RPMI8226 (cell line): ENCODE measurements at regions not wholly inside any gene's neighbourhood (a gene's known extent, or its start where the extent isn't known, plus 50 kb on each side); places are given as distances from the start of the nearest gene placed in this dataset.
"Not testable (repeated sequence)": the region's sequence is repeated elsewhere in the genome, so short reads cannot be mapped to it uniquely, and the experiment has no call there.

Experiments
- DNase-seq: peaks from one replicate; pipeline ENCODE4 v3.0.0-alpha.2; 2015

DNA sequence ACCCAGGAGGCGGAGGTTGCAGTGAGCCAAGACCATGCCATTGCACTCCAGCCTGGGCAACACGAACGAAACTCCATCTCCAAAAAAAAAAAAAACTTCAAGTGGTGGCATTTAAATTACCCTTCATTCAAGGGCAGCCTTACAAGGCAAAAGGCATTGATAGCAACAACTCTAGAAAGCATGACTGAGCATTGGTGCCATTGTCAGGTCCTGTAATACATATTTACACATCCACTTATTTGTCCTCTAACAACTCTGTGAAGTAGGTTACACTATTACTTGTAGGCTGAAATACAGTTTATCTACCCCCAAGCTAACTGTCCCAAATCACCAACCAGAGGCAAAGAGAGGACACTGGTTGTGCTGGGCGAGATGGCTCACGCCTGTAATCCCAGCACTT, 52.7 kb upstream of the LARP1 start:
- DNase-seq, result no peak

DNA sequence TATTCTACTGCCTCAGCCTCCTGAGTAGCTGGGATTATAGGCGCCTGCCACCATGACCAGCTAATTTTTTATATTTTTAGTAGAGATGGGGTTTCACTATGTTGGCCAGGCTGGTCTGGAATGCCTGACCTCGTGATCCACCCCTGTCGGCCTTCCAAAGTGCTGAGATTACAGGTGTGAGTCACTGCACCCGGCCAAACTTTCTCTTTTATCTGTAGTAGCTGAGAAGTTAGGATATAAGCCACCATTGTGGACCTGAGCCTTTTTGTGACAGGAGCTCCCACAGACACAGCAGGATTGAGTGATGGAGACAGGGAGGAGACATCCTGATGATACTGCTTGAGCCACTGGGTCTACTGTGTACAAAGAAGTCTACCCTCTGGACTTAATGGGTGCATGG, 53.5 kb upstream of the LARP1 start:
- DNase-seq, result not testable (repeated sequence)

DNA sequence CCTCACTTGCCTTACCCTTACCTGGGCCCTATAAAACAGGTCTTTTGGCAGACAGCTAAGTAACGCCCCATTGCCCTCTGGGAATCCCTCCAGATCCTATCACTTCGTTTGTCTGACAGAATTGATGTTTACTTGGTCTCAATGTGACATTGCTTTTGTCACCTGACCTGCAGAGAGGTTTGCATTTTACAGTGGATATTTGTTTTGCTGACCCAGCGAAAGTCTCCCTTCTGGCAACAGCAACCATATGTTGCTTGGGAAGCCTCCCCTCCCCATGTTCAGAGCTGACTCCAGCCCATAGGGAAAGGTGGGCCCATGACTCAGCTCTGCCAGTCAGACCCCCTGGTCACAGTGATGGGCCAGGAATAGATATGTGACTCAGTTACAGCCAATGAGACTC, 54.0 kb upstream of the LARP1 start:
- peak; percentile 40 for DNase-seq

DNA sequence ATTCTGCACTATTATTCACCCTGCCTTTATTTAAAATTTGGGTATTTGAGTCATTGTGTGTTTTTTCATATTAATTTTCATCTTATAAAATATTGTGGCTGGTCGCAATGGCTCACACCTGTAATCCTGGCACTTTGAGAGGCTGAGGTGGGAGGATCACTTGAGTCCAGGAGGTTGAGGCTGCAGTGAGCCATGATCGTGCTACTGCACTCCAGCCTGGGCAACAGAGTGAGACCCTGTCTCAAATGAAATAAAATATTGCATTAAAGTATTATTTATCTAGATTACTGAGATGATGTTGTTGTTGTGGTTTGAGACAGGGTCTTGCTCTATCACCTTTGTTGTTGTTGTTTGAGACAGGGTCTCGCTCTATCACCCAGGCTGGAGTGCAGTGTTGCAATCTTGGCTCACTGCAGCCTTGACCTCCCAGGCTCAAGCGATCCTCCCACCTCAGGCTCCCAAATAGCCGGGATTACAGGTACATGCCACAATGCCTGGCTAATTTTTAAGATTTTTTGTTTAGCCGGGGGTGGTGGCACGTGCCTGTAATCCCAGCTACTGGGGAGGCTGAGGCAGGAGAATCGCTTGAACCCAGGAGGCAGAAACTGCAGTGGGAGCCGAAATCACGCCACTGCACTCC, 54.8 kb upstream of the LARP1 start:
- not testable (repeated sequence) for DNase-seq

DNA sequence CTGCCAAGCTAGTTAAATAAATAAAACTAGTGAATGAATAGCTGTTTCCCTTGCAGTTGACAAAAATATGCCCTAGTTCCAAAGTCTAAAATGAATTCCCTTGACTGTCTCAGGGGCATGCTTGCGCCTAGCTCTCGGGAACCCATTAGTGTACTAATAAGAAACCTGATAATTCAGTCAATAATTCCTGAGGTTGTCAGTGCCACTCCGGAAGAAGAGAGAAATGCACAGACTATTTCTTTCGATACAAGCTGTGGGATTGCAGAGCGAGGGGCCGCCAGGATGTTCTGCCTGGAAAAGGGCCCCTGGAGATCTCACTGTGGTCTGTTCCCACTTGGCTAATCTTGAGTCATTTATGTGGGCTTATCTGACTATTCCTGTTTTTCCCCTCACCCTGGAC, 56.4 kb upstream of the LARP1 start:
- DNase-seq, result no peak

DNA sequence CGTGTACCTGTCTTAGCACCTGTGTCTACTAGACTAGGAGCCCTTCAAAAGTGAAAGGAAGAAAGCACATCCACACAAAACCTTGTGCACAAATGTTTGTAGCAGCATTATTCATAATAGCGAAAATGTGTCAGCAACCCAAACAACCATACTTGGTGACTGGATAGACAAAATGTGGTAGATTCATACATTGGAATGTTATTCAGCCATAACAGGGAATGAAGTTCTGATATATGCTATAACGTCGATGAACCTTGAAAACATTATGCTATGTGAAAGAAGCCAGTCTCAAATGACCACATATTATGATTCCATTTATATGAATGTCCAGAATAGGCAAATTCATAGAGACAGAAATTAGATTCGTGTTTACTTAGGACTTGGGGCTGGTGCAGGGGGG, 57.8 kb upstream of the LARP1 start:
- no peak for DNase-seq

DNA sequence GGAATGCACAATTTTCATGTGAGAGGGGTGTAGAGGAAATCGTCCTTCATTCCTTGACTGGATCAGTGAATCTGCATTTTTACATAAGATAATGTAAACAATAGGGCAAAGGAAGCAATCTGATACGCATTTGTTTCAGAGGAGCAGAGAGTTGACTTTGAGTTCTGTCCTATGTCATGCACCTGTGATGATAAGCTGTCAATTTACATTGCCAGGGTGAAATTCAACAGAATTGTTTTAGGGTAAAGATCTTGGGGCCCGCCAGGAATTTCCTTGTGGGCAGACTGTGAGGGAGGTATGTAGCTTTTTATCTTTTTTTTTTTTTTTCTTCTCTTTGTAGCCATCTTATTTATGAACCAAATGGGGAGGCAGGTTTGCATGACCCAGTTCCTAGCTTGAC, 58.3 kb upstream of the LARP1 start:
- no peak for DNase-seq

DNA sequence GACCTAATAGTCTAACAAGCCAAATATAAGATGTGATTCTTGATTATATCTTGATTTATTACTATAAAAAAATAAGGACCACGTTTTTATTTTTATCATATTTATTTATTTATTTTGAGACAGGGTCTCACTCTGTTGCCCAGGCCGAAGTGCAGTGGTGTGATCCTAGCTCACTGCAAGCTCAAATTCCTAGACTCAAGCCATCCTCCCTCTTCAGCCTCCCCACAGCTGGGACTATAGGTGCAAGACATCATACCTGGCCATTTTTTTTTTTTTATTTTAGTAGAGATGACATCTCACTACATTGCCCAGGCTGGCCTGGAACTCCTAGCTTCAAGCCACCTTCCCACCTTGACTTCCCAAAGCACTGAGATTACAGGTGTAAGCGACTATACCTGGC, 61.0 kb upstream of the LARP1 start:
- no peak for DNase-seq

DNA sequence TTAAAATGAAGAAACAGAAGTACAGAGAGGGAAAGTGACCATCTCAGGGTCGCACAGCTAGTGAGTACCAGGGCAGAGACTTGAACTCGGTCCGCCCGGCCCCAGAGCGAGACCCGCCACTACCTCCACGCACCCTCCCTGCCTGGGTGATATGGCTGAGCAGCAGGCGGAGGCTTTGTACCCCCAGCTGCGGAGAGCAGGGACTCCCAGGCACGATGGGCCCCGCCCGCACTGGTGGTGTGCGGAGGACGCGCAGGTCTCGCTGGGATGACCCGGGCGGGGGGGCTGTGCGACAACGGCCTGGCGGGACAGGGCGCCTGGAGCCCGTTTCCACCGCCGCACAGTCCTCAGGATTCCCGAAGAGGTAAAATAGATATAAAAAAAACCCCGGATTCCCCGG, 64.7 kb upstream of the LARP1 start:
- DNase-seq, result no peak

DNA sequence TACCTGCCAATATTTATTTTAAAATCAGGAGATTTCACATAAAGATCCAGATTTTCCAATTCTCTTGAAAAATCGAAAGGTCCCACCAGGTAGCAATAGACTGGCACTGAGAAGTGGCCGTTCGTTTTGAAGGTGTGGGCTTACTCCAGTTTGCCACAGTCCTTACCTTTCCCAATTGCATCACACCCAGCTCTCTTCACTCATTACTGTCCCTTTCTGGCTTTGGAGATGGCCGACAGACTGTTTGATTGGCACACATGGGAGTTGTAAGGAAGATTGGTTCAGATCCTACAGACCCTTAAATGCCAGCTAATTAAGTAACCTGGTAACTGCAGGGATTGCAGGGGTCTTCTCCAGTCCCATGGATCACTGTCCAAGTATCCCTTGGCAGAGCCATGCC, 68.7 kb upstream of the LARP1 start:
- DNase-seq, result no peak

DNA sequence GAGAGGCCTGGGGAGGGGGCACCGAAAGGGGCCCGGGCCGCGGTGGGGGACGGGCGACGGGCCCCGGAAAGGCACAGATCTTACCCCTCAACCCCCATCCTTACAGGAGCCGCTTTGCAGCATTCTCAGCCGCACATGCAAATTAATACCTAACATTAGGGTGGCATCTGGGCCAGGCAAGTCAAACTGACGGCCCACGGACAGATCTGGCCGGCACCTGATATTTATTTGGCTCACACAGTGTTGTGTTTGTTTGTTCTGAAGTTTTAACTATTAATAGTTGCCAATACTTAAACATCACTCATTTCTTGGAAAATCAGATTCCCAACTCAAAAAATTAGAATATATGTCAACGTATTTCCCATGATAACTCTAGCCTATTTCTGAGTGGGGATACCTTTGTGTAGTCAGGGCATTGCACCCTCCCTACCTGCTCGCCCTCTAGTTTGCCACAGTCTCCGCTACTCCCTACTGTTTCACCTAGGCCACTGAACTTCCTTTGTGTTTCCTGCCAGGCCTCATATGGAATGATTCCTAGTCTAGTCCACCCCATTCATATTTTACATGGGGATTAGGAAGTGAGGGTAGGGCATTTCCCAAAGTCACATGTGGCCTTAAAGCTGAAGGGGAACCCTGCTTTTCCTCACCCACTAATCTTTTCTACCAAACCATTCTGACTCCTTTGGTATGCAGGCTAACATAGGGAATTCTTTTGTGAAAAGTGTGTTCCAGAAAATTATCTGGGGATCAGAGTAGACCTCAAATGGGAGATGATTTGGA, 71.9 kb upstream of the LARP1 start:
- DNase-seq, result no peak

DNA sequence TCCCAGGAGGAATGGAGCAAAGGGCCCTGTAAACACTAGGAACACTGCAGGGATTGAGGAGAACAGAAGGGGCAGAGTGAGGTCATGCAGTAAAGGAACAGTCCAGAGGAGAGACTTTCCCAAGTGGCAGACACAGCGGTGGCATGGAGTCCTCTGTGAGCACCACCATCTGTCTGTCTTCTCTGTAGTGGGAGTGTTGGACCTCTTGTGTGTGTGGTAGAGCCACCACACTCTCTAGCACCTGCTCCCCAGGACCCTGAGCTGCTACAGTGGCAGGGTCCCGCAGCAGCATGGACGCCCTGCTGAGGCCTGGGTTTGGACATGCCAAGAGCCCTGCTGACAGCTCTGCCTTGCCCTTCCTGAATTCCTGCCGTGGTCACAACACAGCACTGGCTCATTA, 75.7 kb upstream of the LARP1 start:
- no peak for DNase-seq

DNA sequence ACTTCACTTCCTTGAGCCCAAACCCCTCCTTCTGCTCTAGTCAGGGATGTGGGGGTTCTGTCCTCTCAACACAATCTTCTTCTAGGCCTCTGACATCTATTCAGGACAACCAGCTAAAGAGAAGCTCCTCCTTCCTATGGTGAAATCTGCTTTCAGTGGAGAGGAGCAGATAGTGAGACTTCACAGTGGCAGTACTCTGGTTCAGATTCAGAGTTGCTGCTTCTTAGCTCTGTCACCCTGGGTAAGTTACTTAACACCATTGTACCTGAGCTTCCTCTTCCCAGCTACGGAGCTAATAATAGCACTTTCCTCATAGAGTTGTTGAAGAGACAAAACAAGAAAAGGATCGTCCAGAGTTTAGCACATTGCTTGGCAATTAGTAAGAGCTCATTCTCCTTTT, 77.3 kb upstream of the LARP1 start:
- DNase-seq, result no peak

DNA sequence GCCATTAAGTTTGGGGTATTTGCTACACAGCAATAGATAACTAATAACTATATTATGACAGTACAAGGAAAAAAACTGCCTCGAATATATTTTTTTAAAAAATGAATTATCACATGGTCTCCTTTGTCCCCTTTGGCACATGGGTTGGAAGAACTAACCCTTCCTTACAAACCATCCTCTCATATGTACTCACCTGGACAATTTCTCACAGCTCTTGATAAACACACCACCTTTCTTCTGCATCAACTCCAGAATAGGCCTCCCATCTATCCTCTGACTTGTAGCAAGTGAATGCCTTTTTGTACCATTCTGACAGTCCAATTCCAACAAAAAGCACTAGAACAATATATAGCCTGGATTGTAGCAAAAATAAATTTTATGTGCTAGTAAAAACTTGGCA, 78.7 kb upstream of the LARP1 start:
- no peak for DNase-seq

DNA sequence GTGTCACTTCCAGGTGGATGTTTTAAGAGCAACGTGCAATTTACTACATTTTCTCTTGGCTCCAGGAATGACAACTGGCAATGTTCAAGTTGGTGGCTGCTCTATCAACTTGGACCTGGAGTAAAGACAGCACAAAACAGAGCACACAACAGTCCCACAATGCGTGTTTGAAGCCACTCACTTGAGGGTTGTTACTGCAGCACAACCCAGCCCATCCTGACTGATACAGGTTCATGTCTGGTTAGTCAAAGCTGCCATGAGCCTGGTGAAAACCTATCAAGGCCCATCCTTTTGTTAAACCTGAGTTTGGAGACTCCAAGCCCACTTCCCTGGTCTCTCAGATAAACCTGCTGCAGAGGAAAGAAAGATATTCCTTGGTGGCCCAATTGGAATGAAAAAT, 81.1 kb upstream of the LARP1 start:
- DNase-seq, result no peak

DNA sequence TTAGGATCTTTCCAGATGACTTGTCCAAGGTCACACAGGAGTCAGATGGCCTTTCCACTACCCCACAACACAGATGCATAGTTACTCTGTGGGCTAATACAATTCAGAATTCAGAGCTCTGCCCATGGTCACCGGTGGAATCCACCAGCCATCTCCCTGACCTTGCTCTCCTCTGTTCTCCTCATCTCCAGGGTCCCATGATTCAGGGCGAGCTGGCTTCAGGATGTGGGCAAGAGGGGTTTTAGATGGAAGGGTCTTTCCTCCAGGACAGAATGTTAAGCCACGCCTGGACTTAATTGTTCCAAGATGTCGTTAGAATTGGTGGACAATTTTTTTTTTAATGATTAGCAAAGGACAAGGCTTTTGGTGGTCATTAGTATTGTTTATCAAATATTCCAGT, 81.7 kb upstream of the LARP1 start:
- DNase-seq, result no peak

DNA sequence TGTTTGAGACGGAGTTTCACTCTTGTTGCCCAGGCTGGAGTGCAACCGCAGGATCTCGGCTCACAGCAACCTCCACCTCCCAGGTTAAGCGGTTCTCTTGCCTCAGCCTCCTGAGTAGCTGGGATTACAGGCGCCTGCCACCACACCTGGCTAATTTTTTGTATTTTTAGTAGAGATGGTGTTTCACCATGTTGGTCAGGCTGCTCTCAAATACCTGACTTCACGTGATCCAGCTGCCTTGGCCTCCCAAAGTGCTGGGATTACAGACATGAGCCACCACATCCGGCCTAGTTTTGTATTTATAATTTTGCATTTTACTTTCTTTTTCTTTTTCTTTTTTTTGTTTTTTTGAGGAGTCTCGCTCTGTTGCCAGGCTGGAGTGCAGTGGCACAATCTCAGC, 85.3 kb upstream of the LARP1 start:
- DNase-seq, result not testable (repeated sequence)

DNA sequence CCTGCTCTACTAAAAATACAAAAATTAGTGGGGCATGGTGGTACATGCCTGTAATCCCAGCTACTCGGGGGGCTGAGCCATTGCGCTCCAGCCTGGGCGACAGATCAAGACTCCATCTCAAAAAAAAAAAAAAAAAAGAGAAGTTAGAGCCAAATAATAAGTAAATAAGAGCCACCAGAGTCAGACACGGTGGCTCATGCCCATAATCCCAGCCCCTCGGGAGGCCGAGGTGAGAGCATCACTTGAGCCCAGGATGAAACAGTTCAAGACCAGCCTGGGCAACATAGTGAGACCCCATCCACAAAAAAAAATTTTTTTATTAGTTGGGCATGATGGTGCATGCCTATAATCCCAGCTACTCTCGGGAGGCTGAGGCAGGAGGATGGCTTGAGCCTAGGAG, 85.8 kb upstream of the LARP1 start:
- no peak for DNase-seq

DNA sequence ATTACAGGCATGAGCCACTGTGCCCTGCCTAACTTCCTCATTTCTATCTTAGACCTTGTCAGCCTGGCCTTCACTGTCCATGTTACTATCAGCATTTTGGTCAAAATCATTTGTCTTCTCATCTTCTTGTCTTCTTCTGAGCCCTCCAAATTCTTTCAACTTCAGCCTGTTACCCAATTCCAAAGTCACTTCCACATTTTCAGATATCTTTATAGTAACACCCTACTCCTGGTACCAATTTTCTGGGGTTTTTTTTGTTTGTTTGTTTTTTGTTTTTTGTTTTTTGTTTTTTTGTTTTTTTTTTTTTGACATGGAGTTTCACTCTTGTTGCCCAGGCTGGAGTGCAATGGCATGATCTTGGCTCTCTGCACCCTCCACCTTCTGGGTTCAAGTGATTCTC, 90.3 kb upstream of the LARP1 start:
- no peak for DNase-seq

DNA sequence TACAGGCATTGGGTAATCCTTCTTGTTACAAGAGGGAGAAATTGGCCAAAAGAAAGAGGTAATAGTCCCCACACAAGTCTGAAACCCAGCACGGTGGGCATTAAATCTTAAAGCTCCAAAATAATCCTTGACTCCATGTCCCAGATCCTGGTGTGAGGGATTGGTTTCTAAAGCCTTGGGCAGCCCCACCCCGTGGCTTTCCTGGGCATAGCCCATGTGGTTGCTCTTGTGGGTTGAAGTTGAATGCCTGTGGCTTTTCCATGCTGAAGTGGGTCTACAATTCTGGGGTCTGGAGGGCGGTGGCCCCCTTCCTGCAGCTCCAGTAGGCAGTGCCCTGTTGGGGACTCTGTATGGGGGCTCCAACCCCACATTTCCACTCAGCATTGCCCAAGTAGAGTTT, 91.8 kb upstream of the LARP1 start:
- DNase-seq, result no peak

DNA sequence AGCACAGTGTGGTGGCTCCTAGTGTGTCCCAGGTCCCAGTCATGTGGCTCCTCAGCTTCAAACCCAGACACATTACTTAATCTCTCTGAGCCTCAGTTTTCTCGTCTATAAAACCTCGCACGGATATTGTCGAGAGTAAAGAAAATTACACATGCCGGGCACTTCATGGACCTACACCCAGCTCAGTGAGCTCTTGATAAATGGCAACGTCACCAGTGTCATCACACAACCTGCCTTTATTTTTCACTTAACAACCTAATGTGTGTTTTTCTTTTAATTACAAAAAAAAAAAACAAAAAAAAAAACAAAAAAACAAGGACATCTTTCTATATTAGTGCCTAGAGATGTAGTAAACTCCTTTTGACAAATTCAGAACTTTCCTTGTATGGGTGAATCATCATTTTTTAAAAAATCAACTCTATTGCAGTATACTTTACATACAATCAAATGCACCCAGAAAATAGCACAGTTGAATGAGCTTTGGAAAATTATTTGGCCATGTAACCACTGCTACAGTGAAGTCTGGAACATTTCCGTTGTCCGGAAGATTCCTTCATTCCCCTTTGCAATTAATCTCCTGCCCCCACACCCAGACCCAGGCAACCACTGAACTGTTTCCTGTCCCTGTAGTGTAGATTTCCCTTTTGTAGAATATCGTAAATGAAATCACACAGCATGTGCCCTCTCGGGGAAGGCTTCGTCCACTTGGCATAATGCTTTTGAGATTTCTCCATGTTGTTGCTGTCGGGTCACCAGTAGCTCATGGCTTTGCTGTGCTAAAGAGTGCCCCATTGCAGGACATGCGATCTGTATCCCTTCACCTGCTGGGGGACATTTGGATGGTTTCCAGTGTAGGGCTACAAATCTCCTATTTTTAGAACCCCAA, 100.4 kb upstream of the LARP1 start:
- DNase-seq, result no peak

DNA sequence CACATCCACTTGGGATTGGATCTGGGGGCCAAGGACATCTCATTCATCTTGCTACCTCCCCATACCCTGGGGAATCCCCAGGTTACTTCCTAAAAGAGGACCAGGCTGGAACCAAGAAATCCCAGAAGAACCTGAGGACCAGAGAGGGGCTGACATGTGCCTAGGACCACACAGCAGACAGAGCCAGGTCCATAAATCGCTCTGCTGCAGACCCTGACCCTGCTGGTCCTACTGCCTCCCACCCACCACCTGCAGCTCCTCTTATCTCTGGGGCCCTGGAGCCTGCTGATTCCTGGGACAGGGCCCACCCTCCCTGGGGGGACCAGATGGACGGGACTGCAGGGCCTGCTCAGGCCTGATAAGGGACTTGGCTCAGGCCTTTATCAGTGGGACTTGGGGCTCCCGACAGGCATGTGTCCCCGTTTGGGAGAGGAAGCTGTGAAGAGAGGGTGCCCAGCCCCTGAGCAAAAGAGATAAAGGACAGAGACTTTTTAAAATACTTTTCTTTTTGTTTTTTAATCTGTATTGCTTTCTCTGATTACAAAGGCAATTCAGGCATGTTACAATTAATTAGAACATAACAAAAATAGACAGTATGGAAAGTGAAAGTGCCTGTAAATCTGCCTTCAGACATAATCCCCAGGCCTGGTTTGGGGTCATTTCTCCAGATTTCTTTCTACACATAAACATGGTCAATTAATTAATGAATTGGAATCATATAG, 101.3 kb upstream of the LARP1 start:
- no peak for DNase-seq

DNA sequence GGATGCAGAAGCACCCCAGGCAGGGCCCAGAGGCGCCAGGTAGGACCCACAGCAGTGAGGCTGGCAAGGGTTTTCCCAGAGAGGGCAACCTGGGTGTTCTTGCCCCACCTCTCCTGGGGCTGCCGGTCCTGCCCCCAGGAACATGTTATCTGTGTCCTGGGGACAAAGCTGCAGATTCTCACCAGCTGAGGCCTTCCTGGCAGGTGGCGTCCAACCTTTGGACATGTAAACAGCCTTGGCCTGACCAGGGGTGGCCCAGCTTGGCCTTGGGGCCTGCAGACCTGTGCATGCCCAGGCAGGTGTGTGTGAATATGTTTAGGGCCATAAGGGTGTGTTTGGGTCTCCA, 101.8 kb upstream of the LARP1 start:
- no peak for DNase-seq
